ENCODE measurements at regions not wholly inside any gene's neighbourhood (a gene's known extent, or its start where the extent isn't known, plus 50 kb on each side); places are given as distances from the start of the nearest gene placed in this dataset.

DNA sequence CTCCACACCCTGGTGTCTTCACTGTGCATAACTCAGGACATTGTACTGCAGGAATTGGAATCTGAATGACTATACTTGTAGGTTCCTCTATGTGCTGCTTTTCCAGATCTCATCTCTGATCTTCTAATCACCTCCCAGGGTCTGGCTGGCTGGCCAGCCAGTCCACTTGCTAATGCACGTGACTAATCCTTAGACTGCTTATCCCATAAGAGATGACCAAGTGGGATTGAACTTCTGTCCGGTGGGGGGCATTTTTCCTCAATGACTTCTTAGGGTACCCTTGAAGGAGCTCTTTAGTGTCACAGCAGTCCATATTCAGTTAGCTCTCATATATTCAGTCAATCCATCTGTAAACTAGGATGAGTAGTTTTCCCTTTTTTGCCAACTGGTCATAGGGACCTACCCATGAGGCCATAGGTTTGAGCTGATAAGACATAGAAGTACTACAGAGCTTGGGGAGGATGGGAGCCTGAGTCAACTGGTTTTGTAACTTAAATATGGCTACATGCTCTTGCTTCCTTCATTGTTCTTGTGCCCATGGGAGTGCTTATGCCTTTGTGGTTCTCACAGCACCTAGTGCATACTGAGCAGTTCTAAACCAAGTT lies 71.9 kb upstream of the WDR1 start (continued):
- TF ChIP-seq UBTF (CRISPR knock-in tag; IDR thresholded peaks at IDR 0.05) (no peak), ZNF12 (CRISPR knock-in tag; IDR thresholded peaks at IDR 0.05) (no peak)

- CTCF ChIA-PET (ENCODE audit: low intra/inter-chr PET ratio, low total read pairs) = no interaction called here
- WGBS (ENCODE audit: low lambda C conversion rate) = 0% methylated on average over 2 of the region's 3 CpGs
- no peak for DNase-seq (ENCODE audit: low spot score)
- Histone ChIP-seq H3K36me3 (replicated peaks in 1 of 2; ENCODE audit: control insufficient read depth in 1 of 2, insufficient read depth in 2 of 2, low read length in 2 of 2) (no peaks in the 10 kb centered on the region), H3K9ac (ENCODE audit: insufficient read depth, low read depth, low read length) (no peak overlapping the region), H3K79me2 (ENCODE audit: insufficient read depth, low read length) (no peaks in the 10 kb centered on the region), H3K4me1 (ENCODE audit: insufficient read depth, low read length) (no peaks in the 10 kb centered on the region), H4K20me1 (ENCODE audit: insufficient read depth, low read length) (no peaks in the 10 kb centered on the region), H3K4me3 (replicated peaks in 1 of 3; ENCODE audit: insufficient read depth in 1 of 3, low read depth in 2 of 3, low read length in 3 of 3) (no peak overlapping the region), H3K9me3 (ENCODE audit: low read length) (no peaks in the 10 kb centered on the region), H2AFZ (ENCODE audit: low read length) (no peak overlapping the region), H3K27ac (ENCODE audit: extremely low read length, insufficient read depth, low read length) (no peak overlapping the region), H3K27me3 (ENCODE audit: control insufficient read depth in 1 of 2, insufficient read depth in 2 of 2, low read length in 2 of 2) (no peaks in the 10 kb centered on the region), H3K4me2 (ENCODE audit: low read depth, low read length) (no peak overlapping the region)
- in situ Hi-C loops (cut with HindIII; ENCODE audit: extremely low pct_ligation_motif_present, low pct_unique_long_range_greater_than_20kb) (no loop called here), intact Hi-C loops (cut with micrococcal nuclease; ENCODE audit: unreplicated experiment) (no loop called here)
- no peak for FAIRE-seq
- TF ChIP-seq SP2 (CRISPR knock-in tag; IDR thresholded peaks at IDR 0.05) (no peak), RFX5 (IDR thresholded peaks at IDR 0.05; ENCODE audit: low read depth, low read length) (0 out of 2 replicates have a peak, but pooled peaks have one; percentile 39)
- ATAC-seq = peak; percentile 88
- POLR2A ChIA-PET = no interaction called here
- no TSS peak for BruUV-seq (replicated peaks)
These were observed 69.9 kb upstream of the WDR1 start for GRCh38 chr4:10186228-10187214.
